ENCODE measurements at regions not wholly inside any gene's neighbourhood (a gene's known extent, or its start where the extent isn't known, plus 50 kb on each side); places are given as distances from the start of the nearest gene placed in this dataset.

- ChIA-PET POLR2A (ENCODE audit: partially characterized antibody) (no interaction called here), CTCF (ENCODE audit: partially characterized antibody) (no interaction called here)
- no peak overlapping the region for H3K18ac ChIP-seq (ENCODE audit: extremely low read depth, low read length)
- H3K4me2 ChIP-seq (ENCODE audit: insufficient read depth in 1 of 2, low read depth in 2 of 2, low read length in 2 of 2) = no peak overlapping the region
- H3K79me2 ChIP-seq (ENCODE audit: control insufficient read depth in 1 of 2, insufficient read depth in 2 of 2, low read length in 2 of 2) = no peaks in the 10 kb centered on the region
- H2AFZ ChIP-seq (ENCODE audit: low read length) = no peak overlapping the region
- no peak overlapping the region for H3K27ac ChIP-seq (ENCODE audit: low read depth, low read length)
- no peak overlapping the region for H4K91ac ChIP-seq (replicated peaks; ENCODE audit: insufficient read length, low read length)
- no peak overlapping the region for H3K56ac ChIP-seq (replicated peaks; ENCODE audit: insufficient read length, low read depth, low read length)
- H3K4me3 ChIP-seq (ENCODE audit: extremely low read depth in 1 of 4, insufficient read depth in 2 of 4, low read depth in 3 of 4, low read length in 4 of 4) = no peak overlapping the region
- no peaks in the 10 kb centered on the region for H4K20me1 ChIP-seq (replicated peaks in 1 of 2; ENCODE audit: control insufficient read depth in 1 of 2, insufficient read depth in 2 of 2, low read length in 2 of 2)
- H3K23ac ChIP-seq (ENCODE audit: insufficient read length) = no peak overlapping the region
- H2BK5ac ChIP-seq (ENCODE audit: low read depth, low read length) = no peak overlapping the region
- no peak overlapping the region for H2BK20ac ChIP-seq (ENCODE audit: low read length)
- no peak for FAIRE-seq
- peak overlapping the region; percentile 38; the same call in 1 of the 2 replicates for H4K8ac ChIP-seq (ENCODE audit: extremely low read depth, insufficient read depth, low read length)
- H2BK15ac ChIP-seq (ENCODE audit: low read length) = no peak overlapping the region
- H3K4me1 ChIP-seq (replicated peaks in 1 of 4; ENCODE audit: control insufficient read depth in 3 of 4, insufficient read depth in 4 of 4, low read length in 3 of 4) = no peaks in the 10 kb centered on the region
- no peaks in the 10 kb centered on the region for H3K36me3 ChIP-seq (ENCODE audit: control insufficient read depth in 2 of 4, insufficient read depth in 4 of 4, low read length in 3 of 4)
- no peak overlapping the region for H2BK12ac ChIP-seq (ENCODE audit: low read depth, low read length)
- H3K27me3 ChIP-seq (replicated peaks in 1 of 4; ENCODE audit: control insufficient read depth in 3 of 4, extremely low read depth in 1 of 4, insufficient read depth in 3 of 4, low read length in 3 of 4) = no peaks in the 10 kb centered on the region; a peak in 1 of 7 replicates
- no peak overlapping the region for H2AK5ac ChIP-seq (ENCODE audit: low read depth, low read length)
- 84% methylated on average over 10 of the region's 11 CpGs; no CpG with 5 or more reads in 1 of the 2 experiments for WGBS, 2 experiments (ENCODE audit: extremely low coverage in 1 of 2, insufficient coverage in 1 of 2, insufficient read length in 1 of 2, insufficient replicate concordance in 2 of 2, low coverage in 1 of 2, low lambda C conversion rate in 2 of 2, missing lambda C conversion rate in 1 of 2)
- no peak overlapping the region for H3K9ac ChIP-seq (replicated peaks in 1 of 4; ENCODE audit: extremely low read depth in 1 of 4, low read depth in 3 of 4, low read length in 3 of 4)
- DNase-seq (ENCODE audit: low read depth in 1 of 2, low spot score in 2 of 2) = no peak
- H2BK120ac ChIP-seq (replicated peaks; ENCODE audit: low read depth, low read length) = no peak overlapping the region
- H3K14ac ChIP-seq (ENCODE audit: insufficient read length) = no peak overlapping the region
- H3K4ac ChIP-seq (replicated peaks; ENCODE audit: insufficient read length, low read depth, low read length) = no peak overlapping the region
- H3K23me2 ChIP-seq (ENCODE audit: low read depth, low read length) = no peaks in the 10 kb centered on the region
- no peaks in the 10 kb centered on the region for H3K9me3 ChIP-seq (ENCODE audit: insufficient read depth in 2 of 2, low read depth in 1 of 2, low read length in 1 of 2)
- no peak overlapping the region for H4K5ac ChIP-seq (ENCODE audit: insufficient read length, low read depth, low read length)
- H3K79me1 ChIP-seq (ENCODE audit: low read depth, low read length) = no peaks in the 10 kb centered on the region
- TF ChIP-seq JUN (IDR thresholded peaks at IDR 0.05; ENCODE audit: low read depth, low read length) = no peak
- no peak for TF ChIP-seq KDM5A (IDR thresholded peaks at IDR 0.05; ENCODE audit: low read length)
- TF ChIP-seq SP4 (IDR thresholded peaks at IDR 0.05; ENCODE audit: low read length) = no peak
- TF ChIP-seq HDAC2 (IDR thresholded peaks at IDR 0.05; ENCODE audit: borderline replicate concordance in 1 of 2, low read depth in 2 of 2, low read length in 2 of 2) = no peak
- TF ChIP-seq CHD2 (IDR thresholded peaks at IDR 0.05; ENCODE audit: low read length) = no peak
- TF ChIP-seq YY1 (IDR thresholded peaks at IDR 0.05; ENCODE audit: low read depth, low read length) = no peak
- no peak for TF ChIP-seq SAP30 (IDR thresholded peaks at IDR 0.05; ENCODE audit: insufficient read depth, insufficient replicate concordance, low read length)
- no peak for TF ChIP-seq JUND (IDR thresholded peaks at IDR 0.05; ENCODE audit: low read length)
- no peak for TF ChIP-seq TAF7 (optimal IDR thresholded peaks at IDR 0.05; ENCODE audit: borderline replicate concordance, low read depth, low read length)
- no peak for TF ChIP-seq RBBP5 (IDR thresholded peaks at IDR 0.05; ENCODE audit: borderline replicate concordance, low read depth, low read length)
- no peak for TF ChIP-seq RXRA (IDR thresholded peaks at IDR 0.05; ENCODE audit: insufficient read depth, low read depth, low read length)
- TF ChIP-seq, protein P1, sequence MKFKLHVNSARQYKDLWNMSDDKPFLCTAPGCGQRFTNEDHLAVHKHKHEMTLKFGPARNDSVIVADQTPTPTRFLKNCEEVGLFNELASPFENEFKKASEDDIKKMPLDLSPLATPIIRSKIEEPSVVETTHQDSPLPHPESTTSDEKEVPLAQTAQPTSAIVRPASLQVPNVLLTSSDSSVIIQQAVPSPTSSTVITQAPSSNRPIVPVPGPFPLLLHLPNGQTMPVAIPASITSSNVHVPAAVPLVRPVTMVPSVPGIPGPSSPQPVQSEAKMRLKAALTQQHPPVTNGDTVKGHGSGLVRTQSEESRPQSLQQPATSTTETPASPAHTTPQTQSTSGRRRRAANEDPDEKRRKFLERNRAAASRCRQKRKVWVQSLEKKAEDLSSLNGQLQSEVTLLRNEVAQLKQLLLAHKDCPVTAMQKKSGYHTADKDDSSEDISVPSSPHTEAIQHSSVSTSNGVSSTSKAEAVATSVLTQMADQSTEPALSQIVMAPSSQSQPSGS (IDR thresholded peaks at IDR 0.05; ENCODE audit: low read length) = no peak
Observed at GRCh38 chr1:55926906-55927471, 652.4 kb downstream of the PLPP3 start.
